Activated naive CD4-positive, alpha-beta T cell treated with anti-CD3 and anti-CD28 coated beads for 36 hours (primary cell): ENCODE measurements at regions not wholly inside any gene's neighbourhood (a gene's known extent, or its start where the extent isn't known, plus 50 kb on each side); places are given as distances from the start of the nearest gene placed in this dataset.

Source experiments
- CTCF ChIA-PET: fragments of 350-600 bp; sonication (Branson Sonifier 250); formaldehyde crosslinking; loops from one replicate; lab custom pipeline; 2021; ENCODE audit warnings: antibody characterized with exemption; lab: Charles Lee
- DNase-seq: peaks from one replicate; pipeline ENCODE4 v3.0.0-alpha.2; 2020
- H3K27ac Mint-ChIP-seq: one replicate; pipeline ENCODE4 v1.8.0; 2021; ENCODE audit warnings: mild to moderate bottlenecking, mixed read lengths
- H3K27me3 Mint-ChIP-seq: one replicate; pipeline ENCODE4 v1.8.0; 2021; ENCODE audit warnings: low read depth, mixed read lengths
- H3K36me3 Mint-ChIP-seq: one replicate; pipeline ENCODE4 v1.8.0; 2021; ENCODE audit warnings: low read depth, mixed read lengths
- H3K4me1 Mint-ChIP-seq: one replicate; pipeline ENCODE4 v1.8.0; 2021; ENCODE audit warnings: low read depth, mixed read lengths
- H3K4me3 Mint-ChIP-seq: one replicate; pipeline ENCODE4 v1.8.0; 2021; ENCODE audit warnings: mild to moderate bottlenecking, moderate library complexity, mixed read lengths
- H3K9me3 Mint-ChIP-seq: one replicate; pipeline ENCODE4 v1.8.0; 2021; ENCODE audit warnings: mixed read lengths
- intact Hi-C: fragments of 100-400 bp; cut with micrococcal nuclease; formaldehyde crosslinking; loops from one replicate; pipeline ENCODE4 v1.15.1; 2023

- CTCF ChIA-PET: no interaction called here
- DNase-seq: no peak
- H3K36me3 Mint-ChIP-seq: no peaks in the 10 kb centered on the region
- H3K4me1 Mint-ChIP-seq: no peaks in the 10 kb centered on the region
- no peaks in the 10 kb centered on the region for H3K27me3 Mint-ChIP-seq
- intact Hi-C loops: no loop called here
- no peaks in the 10 kb centered on the region for H3K9me3 Mint-ChIP-seq
- no peak overlapping the region for H3K27ac Mint-ChIP-seq
- H3K4me3 Mint-ChIP-seq: no peak overlapping the region
Measured at GRCh38 chr17:79241616-79242015, 167.0 kb downstream of the ENGASE start.

GRCh38 chr17:79239205-79239604, 164.6 kb downstream of the ENGASE start:
- no peaks in the 10 kb centered on the region for H3K9me3 Mint-ChIP-seq
- H3K4me1 Mint-ChIP-seq: no peaks in the 10 kb centered on the region
- no peak overlapping the region for H3K4me3 Mint-ChIP-seq
- no peak overlapping the region for H3K27ac Mint-ChIP-seq
- intact Hi-C loops: no loop called here
- CTCF ChIA-PET: interaction anchor here (0.6 kb wide), 1 partner anchor 163 kb away, joined by 3 read pairs; no protein-coding TSS in a partner anchor
- no peak for DNase-seq
- H3K27me3 Mint-ChIP-seq: no peaks in the 10 kb centered on the region
- H3K36me3 Mint-ChIP-seq: no peaks in the 10 kb centered on the region

GRCh38 chr17:79237448-79238053, 162.9 kb downstream of the ENGASE start:
- Mint-ChIP-seq H3K4me3 (no peak overlapping the region), H3K36me3 (no peaks in the 10 kb centered on the region), H3K27ac (no peak overlapping the region), H3K27me3 (no peaks in the 10 kb centered on the region), H3K9me3 (no peaks in the 10 kb centered on the region), H3K4me1 (no peaks in the 10 kb centered on the region)
- DNase-seq: no peak
- intact Hi-C loops: no loop called here
- CTCF ChIA-PET: no interaction called here

DNA sequence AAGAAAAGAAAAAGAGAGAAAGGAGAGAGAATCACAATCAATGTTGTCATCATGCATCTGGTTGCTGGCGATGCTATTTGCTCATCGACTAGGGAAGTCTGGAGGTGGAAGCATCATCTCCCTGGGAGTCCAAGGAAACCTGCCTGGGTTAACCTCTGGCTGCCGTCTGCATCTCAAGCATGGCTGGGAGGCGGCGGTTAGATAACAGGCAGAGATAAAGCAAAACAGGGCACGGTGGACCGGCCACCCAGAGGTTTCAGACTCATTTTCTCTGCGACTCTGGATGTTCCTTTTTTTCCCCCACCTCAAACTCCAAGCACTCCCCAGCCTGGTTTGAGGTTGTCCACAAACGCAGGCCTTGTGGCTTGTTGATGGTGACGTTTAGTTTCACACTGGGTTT, 161.2 kb downstream of the ENGASE start:
- Mint-ChIP-seq H3K36me3 (no peaks in the 10 kb centered on the region), H3K4me3 (no peak overlapping the region), H3K9me3 (no peaks in the 10 kb centered on the region), H3K4me1 (no peaks in the 10 kb centered on the region), H3K27ac (no peak overlapping the region), H3K27me3 (no peaks in the 10 kb centered on the region)
- no peak for DNase-seq
- CTCF ChIA-PET: no interaction called here
- intact Hi-C loops: no loop called here

DNA sequence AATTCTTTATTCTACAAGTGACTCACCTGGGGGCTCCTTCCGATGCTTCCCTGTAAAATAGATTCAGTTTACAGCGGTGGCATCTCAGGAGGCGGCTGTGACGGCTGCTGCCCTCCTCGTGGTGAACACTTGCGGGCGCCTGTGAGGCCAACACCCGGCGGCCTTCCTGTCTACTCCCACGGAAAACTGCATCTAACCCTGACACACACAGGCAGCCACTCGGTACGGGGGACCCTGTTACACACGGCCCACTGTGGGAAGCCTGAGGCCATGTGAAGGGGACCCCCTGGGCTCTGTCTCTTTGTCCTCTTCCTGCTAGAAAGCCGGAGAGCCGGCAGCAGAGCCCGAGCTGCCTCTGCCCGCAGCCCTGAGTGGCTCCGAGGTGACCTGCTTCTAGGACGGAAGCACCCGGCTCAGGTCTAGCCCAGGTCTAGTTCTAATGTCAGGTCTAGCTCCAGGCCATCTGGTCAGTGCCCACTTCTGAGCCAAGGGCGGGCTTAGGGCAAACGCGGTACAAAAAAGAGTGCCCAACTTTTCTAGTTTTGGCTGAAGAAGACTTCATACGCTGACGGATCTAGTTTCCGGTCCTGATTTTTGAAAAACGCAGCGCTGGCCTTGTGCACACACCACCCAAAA, 159.4 kb downstream of the ENGASE start:
- Mint-ChIP-seq H3K4me1 (no peaks in the 10 kb centered on the region), H3K4me3 (no peak overlapping the region), H3K9me3 (no peaks in the 10 kb centered on the region), H3K27ac (no peak overlapping the region), H3K27me3 (no peaks in the 10 kb centered on the region), H3K36me3 (no peaks in the 10 kb centered on the region)
- no peak for DNase-seq
- intact Hi-C loops: no loop called here
- CTCF ChIA-PET: no interaction called here

DNA sequence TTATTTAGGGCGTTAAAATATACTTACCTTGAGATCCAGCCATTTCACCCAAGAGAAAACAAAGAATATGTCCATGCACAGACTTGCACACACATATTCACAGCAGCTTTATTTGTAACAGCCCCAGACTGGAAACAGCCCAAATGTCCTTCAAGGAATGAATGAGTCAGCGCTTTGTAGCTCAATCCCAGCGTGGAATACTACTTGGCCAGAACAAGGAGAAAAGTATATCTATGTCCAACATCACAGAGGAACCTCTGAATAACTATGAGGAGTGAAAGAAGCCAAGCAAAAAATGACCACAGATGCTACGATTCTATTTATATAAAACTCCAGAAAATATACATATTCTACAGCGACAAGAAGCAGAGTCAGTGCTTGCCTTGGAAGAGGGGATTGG, 158.3 kb downstream of the ENGASE start:
- no peaks in the 10 kb centered on the region for H3K4me1 Mint-ChIP-seq
- no peaks in the 10 kb centered on the region for H3K9me3 Mint-ChIP-seq
- no peaks in the 10 kb centered on the region for H3K27me3 Mint-ChIP-seq
- H3K4me3 Mint-ChIP-seq: no peak overlapping the region
- intact Hi-C loops: no loop called here
- H3K36me3 Mint-ChIP-seq: no peaks in the 10 kb centered on the region
- DNase-seq: no peak
- CTCF ChIA-PET: no interaction called here
- no peak overlapping the region for H3K27ac Mint-ChIP-seq

GRCh38 chr17:79231766-79232287, 157.2 kb downstream of the ENGASE start:
- intact Hi-C loops: no loop called here
- H3K27me3 Mint-ChIP-seq: no peaks in the 10 kb centered on the region
- no peak overlapping the region for H3K27ac Mint-ChIP-seq

GRCh38 chr17:79230576-79230975, 156.0 kb downstream of the ENGASE start:
- no peaks in the 10 kb centered on the region for H3K4me1 Mint-ChIP-seq
- no peaks in the 10 kb centered on the region for H3K36me3 Mint-ChIP-seq
- no peak for DNase-seq
- no peak overlapping the region for H3K4me3 Mint-ChIP-seq
- CTCF ChIA-PET: interaction anchor here (0.7 kb wide), 1 partner anchor 478 kb away, joined by 4 read pairs; no protein-coding TSS in a partner anchor
- no peak overlapping the region for H3K27ac Mint-ChIP-seq
- H3K9me3 Mint-ChIP-seq: no peaks in the 10 kb centered on the region
- intact Hi-C loops: no loop called here
- H3K27me3 Mint-ChIP-seq: peaks cover 6% of the 10 kb centered on the region

More at GRCh38 chr17:79231766-79232287, 157.2 kb downstream of the ENGASE start:
- Mint-ChIP-seq H3K4me3 (no peak overlapping the region), H3K36me3 (no peaks in the 10 kb centered on the region), H3K4me1 (no peaks in the 10 kb centered on the region), H3K9me3 (no peaks in the 10 kb centered on the region)
- CTCF ChIA-PET: no interaction called here
- no peak for DNase-seq

GRCh38 chr17:79226037-79226436, 151.4 kb downstream of the ENGASE start:
- Mint-ChIP-seq H3K4me3 (no peak overlapping the region), H3K9me3 (no peaks in the 10 kb centered on the region), H3K27ac (no peak overlapping the region), H3K4me1 (no peaks in the 10 kb centered on the region), H3K36me3 (no peaks in the 10 kb centered on the region), H3K27me3 (peaks cover 23% of the 10 kb centered on the region)
- intact Hi-C loops: no loop called here
- no peak for DNase-seq
- CTCF ChIA-PET: no interaction called here

- DNase-seq: no peak
- CTCF ChIA-PET: no interaction called here
- Mint-ChIP-seq H3K27me3 (peaks cover 34% of the 10 kb centered on the region), H3K4me3 (no peak overlapping the region), H3K4me1 (peaks cover 5% of the 10 kb centered on the region), H3K9me3 (no peaks in the 10 kb centered on the region), H3K36me3 (no peaks in the 10 kb centered on the region), H3K27ac (no peak overlapping the region)
- intact Hi-C loops: no loop called here
Measured at GRCh38 chr17:79224903-79225302, 150.3 kb downstream of the ENGASE start.

GRCh38 chr17:79224476-79224875, 149.9 kb downstream of the ENGASE start:
- intact Hi-C loops: no loop called here

GRCh38 chr17:79223953-79224352, 149.3 kb downstream of the ENGASE start:
- CTCF ChIA-PET: no interaction called here
- DNase-seq: no peak
- Mint-ChIP-seq H3K27me3 (peaks cover 39% of the 10 kb centered on the region), H3K27ac (no peak overlapping the region), H3K4me3 (no peak overlapping the region), H3K4me1 (peaks cover 5% of the 10 kb centered on the region), H3K36me3 (no peaks in the 10 kb centered on the region), H3K9me3 (no peaks in the 10 kb centered on the region)
- intact Hi-C loops: no loop called here

More at GRCh38 chr17:79224476-79224875, 149.9 kb downstream of the ENGASE start:
- Mint-ChIP-seq H3K27me3 (peaks cover 34% of the 10 kb centered on the region), H3K4me1 (peaks cover 5% of the 10 kb centered on the region), H3K9me3 (no peaks in the 10 kb centered on the region), H3K27ac (no peak overlapping the region), H3K4me3 (no peak overlapping the region), H3K36me3 (no peaks in the 10 kb centered on the region)
- CTCF ChIA-PET: no interaction called here
- no peak for DNase-seq

- Mint-ChIP-seq H3K36me3 (no peaks in the 10 kb centered on the region), H3K27ac (no peak overlapping the region), H3K27me3 (peaks cover 39% of the 10 kb centered on the region), H3K4me1 (peaks cover 5% of the 10 kb centered on the region), H3K4me3 (no peak overlapping the region), H3K9me3 (no peaks in the 10 kb centered on the region)
- CTCF ChIA-PET: no interaction called here
- no peak for DNase-seq
- intact Hi-C loops: no loop called here
Measured at GRCh38 chr17:79223471-79223870, 148.8 kb downstream of the ENGASE start.
